SKM-1 treated with dmso at 0.1 percent for 144 hours (cell line): ENCODE measurements at regions not wholly inside any gene's neighbourhood (a gene's known extent, or its start where the extent isn't known, plus 50 kb on each side); places are given as distances from the start of the nearest gene placed in this dataset.
"Not testable (repeated sequence)": the region's sequence is repeated elsewhere in the genome, so short reads cannot be mapped to it uniquely, and the experiment has no call there.

ENCODE experiments used
- DNase-seq: peaks from one replicate; lab custom pipeline; 2025; ENCODE audit not compliant: unreplicated experiment; lab: John Stamatoyannopoulos, UW

- peak; percentile 88 for DNase-seq
These were observed 229.1 kb downstream of the RTP5 start for GRCh38 chr2:242098445-242099128.

- DNase-seq, result not testable (repeated sequence)
These were observed 233.6 kb downstream of the RTP5 start for GRCh38 chr2:242103093-242103492.

GRCh38 chr2:242104202-242104956 lies 234.8 kb downstream of the RTP5 start:
- DNase-seq, result not testable (repeated sequence)

GRCh38 chr2:242107065-242107464 lies 237.5 kb downstream of the RTP5 start:
- DNase-seq, result not testable (repeated sequence)

- DNase-seq, result not testable (repeated sequence)
These were observed 239.4 kb downstream of the RTP5 start for GRCh38 chr2:242108797-242109500.

- not testable (repeated sequence) for DNase-seq
These were observed 240.3 kb downstream of the RTP5 start for GRCh38 chr2:242109819-242110218.

- DNase-seq, result not testable (repeated sequence)
These were observed 242.4 kb downstream of the RTP5 start for GRCh38 chr2:242111954-242112353.

- DNase-seq, result not testable (repeated sequence)
These were observed 244.0 kb downstream of the RTP5 start for GRCh38 chr2:242113492-242113891.

- not testable (repeated sequence) for DNase-seq
These were observed 247.1 kb downstream of the RTP5 start for GRCh38 chr2:242116676-242117075.

- not testable (repeated sequence) for DNase-seq
These were observed 247.8 kb downstream of the RTP5 start for GRCh38 chr2:242117305-242117704.

GRCh38 chr2:242119682-242120081 lies 250.2 kb downstream of the RTP5 start:
- DNase-seq, result not testable (repeated sequence)

GRCh38 chr2:242130682-242131081 lies 261.2 kb downstream of the RTP5 start:
- not testable (repeated sequence) for DNase-seq

GRCh38 chr2:242159921-242160320 lies 290.4 kb downstream of the RTP5 start:
- not testable (repeated sequence) for DNase-seq

- not testable (repeated sequence) for DNase-seq
These were observed 295.6 kb downstream of the RTP5 start for GRCh38 chr2:242165115-242165514.

- not testable (repeated sequence) for DNase-seq
These were observed 301.8 kb downstream of the RTP5 start for GRCh38 chr2:242171290-242171689.
